ENCODE measurements at regions not wholly inside any gene's neighbourhood (a gene's known extent, or its start where the extent isn't known, plus 50 kb on each side); places are given as distances from the start of the nearest gene placed in this dataset.
"Not testable (repeated sequence)": the region's sequence is repeated elsewhere in the genome, so short reads cannot be mapped to it uniquely, and the experiment has no call there.

GRCh38 chr3:95210878-95211277, 1148.0 kb downstream of the NSUN3 start:
- H3K27ac ChIP-seq: no peak overlapping the region
- no peak for DNase-seq (ENCODE audit: low read depth, low spot score)

DNA sequence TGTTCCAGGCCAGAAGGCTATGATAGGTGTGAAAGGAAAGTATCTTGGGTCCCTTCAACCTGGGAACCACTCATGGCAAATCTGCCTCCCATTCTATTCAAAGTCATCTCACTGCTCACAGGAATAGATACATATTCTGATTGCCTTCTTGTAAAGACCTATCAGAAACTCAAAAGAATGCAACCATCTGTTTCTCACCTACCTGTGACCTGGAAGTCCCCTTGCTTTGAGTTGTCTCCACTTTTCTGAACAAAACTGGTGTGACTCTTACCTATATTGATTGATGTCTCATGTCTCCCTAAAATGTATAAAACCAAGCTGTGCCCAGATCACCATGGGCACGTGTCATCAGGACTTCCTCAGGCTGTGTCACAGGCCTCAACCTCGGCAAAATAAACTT, 1149.3 kb downstream of the NSUN3 start:
- no peak for DNase-seq (ENCODE audit: low read depth, low spot score)
- no peak overlapping the region for H3K27ac ChIP-seq

DNA sequence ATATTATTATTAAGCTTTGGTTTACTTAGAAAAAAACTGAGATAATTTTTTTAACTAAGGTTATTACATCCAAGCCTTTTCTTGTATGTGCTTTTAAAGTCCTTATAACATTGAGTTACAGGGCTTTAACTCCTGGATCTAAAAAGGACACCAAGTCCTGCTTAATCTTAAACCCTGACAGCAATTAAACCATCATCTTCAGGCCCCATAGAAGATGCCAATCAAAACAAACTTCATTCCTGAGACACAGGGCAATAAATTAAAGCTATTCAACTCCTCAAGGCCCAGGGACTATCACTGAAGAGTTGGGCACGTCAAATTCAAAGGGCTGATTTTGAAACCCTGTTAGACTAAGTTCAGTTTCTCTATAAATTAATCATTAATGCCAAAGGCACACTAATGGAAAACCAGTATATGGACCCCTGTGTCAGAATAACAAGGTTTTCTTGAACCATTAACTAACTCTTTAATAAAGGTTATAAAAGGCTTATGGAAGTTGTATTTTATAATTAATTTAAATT, 1152.6 kb downstream of the NSUN3 start:
- DNase-seq (ENCODE audit: low read depth, low spot score): no peak
- no peak overlapping the region for H3K27ac ChIP-seq

GRCh38 chr3:95217661-95218060, 1154.8 kb downstream of the NSUN3 start:
- no peak for DNase-seq (ENCODE audit: low read depth, low spot score)
- H3K27ac ChIP-seq: no peak overlapping the region

DNA sequence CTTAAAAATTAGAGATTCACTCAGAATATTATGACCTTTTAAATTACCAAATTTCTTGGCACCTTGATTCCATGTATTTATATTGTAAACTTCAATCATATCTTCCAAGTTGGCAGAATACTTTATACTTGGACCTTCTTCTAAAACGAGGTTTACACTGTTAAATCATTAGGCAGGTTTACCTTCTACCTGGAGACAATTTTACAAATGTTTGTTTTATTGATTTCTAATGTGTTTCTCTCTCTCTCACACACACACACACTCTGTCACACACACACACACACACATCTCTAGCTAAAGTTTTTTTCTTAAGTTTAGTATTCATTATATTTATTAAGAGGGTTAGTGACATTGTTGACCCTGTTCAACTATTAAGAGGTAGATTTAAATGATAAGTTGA, 1155.6 kb downstream of the NSUN3 start:
- H3K27ac ChIP-seq: no peak overlapping the region
- no peak for DNase-seq (ENCODE audit: low read depth, low spot score)

GRCh38 chr3:95226437-95226836, 1163.6 kb downstream of the NSUN3 start:
- H3K27ac ChIP-seq: no peak overlapping the region
- DNase-seq (ENCODE audit: low read depth, low spot score): no peak

DNA sequence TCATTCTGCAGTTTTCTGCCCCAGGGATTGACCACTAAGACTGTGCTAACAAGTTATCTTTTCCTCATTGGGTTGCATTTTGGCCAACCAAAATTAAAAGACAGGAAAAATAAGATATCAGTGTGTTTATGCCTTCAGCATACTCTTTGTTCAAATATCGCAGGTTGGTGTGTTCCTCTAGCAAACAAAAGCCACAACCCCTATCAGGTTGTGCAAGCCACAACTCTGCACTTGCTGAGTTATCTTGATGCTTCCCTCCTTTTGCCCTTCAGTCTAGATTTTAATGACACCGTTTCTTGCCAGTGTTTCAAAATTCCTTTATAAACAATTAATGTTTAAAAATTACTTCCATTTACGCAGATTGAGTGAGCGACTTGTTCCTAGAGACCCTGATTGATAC, 1164.2 kb downstream of the NSUN3 start:
- H3K27ac ChIP-seq: no peak overlapping the region
- no peak for DNase-seq (ENCODE audit: low read depth, low spot score)

DNA sequence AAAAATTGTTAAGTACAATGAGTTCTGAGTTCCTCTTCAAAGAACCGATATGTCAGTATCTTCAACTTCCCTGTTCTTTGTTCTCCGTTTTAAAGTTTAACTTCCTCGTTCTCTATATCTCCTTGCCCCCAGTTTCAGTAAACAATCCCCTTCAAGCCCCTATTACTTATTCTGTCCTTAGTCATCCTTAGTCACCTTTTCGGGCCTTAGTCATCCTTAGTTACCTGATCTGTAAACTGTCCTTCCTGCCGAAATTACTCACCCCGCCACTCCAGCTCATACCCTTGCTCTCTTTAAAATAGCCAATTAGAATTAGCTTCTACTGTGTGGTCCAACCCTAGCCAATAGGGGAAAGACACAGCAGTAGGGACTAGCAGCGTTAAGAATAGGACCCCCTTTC, 1165.6 kb downstream of the NSUN3 start:
- DNase-seq (ENCODE audit: low read depth, low spot score): no peak
- H3K27ac ChIP-seq: no peak overlapping the region

DNA sequence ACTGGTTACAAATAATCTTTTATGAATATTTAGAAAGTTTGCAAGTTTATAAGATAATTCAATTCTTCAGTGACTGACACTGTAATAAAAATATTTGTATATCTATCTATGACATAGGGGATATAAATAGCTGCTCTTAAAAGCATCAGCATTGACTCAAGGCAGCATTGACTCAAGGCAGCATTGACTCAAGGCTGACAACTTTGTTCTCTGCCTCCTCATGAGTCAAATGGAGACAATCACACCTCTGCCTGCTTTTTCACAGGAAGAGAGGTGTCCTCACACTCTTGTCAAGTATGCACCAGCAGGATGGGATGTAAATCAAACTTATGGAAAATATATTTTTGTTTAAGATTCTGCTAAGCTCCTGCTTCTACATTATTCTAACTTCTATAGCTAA, 1173.1 kb downstream of the NSUN3 start:
- no peak for DNase-seq (ENCODE audit: low read depth, low spot score)

GRCh38 chr3:95237783-95238182, 1174.9 kb downstream of the NSUN3 start:
- no peak overlapping the region for H3K27ac ChIP-seq
- DNase-seq (ENCODE audit: low read depth, low spot score): no peak

More for the DNA sequence above, 1173.1 kb downstream of the NSUN3 start:
- no peak overlapping the region for H3K27ac ChIP-seq

DNA sequence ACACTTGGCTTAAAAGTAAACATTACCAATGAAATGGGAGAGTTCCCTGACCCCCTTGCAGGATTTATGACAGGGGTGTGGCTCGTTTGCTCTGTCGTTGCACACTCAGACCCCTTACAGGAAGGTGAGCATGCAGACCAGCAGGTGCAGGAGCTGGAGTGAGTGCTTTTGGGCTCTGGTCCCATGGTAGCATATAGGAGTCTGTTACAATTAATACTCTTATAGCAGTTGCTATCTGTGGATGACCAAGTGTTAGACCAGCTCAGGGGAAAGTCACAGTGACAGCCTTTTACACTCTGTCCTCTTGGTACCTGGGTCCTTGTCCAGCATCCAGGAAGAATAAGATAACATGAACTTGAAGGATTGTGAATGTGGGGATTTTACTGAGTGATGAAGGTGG, 1177.5 kb downstream of the NSUN3 start:
- DNase-seq (ENCODE audit: low read depth, low spot score): no peak

GRCh38 chr3:95241256-95241655, 1178.4 kb downstream of the NSUN3 start:
- not testable (repeated sequence) for H3K27ac ChIP-seq

More for the DNA sequence above, 1177.5 kb downstream of the NSUN3 start:
- no peak overlapping the region for H3K27ac ChIP-seq

DNA sequence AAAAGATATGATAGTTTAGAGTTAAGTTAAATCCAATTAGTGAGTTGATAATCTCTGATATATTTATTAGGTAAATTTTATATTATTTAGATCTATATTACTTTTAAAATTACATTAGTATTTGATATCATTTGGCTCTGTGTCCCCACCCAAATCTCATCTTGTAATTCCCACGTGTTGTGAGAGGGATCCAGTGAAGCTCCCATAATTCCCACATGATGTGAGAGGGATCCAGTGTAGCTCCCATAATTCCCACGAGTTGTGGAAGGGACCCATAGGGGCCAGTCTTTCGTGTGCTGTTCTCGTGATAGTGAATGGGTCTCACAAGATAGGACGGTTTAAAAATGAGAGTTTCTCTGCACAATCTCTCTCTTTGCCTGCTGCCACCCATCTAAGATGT, 1183.6 kb downstream of the NSUN3 start:
- H3K27ac ChIP-seq: no peak overlapping the region
- no peak for DNase-seq (ENCODE audit: low read depth, low spot score)

More at GRCh38 chr3:95241256-95241655, 1178.4 kb downstream of the NSUN3 start:
- not testable (repeated sequence) for DNase-seq (ENCODE audit: low read depth, low spot score)

DNA sequence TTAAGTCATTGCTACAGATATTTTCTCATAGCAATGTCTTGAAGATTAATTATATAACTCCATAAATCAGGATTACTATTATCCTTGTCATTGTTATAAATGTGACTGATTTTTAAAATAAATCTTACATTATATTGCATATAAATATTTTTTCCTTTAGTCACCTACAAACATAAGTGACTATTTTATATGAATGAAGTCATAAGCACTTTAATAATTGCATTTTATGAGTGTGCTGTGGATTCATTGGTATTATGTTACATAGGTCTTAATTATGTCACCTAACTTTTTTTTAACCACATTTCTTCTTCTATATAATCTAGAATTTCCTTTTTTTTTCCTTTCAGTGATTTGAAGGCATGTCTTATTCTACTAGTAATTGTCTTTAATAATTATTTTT, 1191.2 kb downstream of the NSUN3 start:
- DNase-seq (ENCODE audit: low read depth, low spot score): no peak
- no peak overlapping the region for H3K27ac ChIP-seq

DNA sequence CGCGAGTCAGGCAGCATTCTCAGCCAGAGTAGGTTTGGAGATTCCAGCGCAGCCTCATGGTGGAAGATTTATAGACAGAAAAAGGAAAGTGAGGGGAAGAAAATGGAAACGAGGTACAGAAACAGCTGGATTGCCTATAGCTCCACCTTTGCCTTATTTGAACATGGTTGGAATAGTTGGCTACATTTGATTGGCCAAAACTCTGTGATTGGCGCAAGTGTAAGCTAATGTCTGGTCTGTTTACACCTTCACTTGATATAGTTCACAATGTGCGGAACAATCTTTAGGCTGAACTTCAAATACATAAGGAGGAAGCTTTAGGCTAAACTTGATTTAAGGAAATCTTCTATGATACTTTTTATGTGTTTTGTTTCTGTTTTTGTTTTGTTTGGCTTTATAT, 1191.9 kb downstream of the NSUN3 start:
- no peak overlapping the region for H3K27ac ChIP-seq
- no peak for DNase-seq (ENCODE audit: low read depth, low spot score)

GRCh38 chr3:95265129-95265528, 1202.3 kb downstream of the NSUN3 start:
- no peak overlapping the region for H3K27ac ChIP-seq

DNA sequence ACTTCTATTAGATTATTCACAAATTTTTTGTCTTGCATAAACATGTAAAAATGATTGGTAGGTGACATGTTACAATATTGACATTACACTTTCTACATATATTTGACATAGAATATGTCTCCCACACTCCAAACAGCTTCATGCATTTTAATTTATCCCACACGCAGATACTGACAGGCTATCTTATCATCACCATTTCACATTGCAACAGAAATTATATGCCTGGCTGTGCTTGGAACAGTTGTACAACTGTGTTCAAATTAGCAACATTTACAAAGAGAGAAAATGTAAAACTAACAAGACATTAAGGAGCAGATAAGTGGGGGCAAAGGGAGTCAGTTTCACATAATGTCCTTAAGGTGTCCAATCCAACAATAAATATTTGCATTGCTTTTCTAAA, 1208.5 kb downstream of the NSUN3 start:
- DNase-seq (ENCODE audit: low read depth, low spot score): no peak

More at GRCh38 chr3:95265129-95265528, 1202.3 kb downstream of the NSUN3 start:
- no peak for DNase-seq (ENCODE audit: low read depth, low spot score)

GRCh38 chr3:95272166-95272565, 1209.3 kb downstream of the NSUN3 start:
- no peak for DNase-seq (ENCODE audit: low read depth, low spot score)

More for the DNA sequence above, 1208.5 kb downstream of the NSUN3 start:
- no peak overlapping the region for H3K27ac ChIP-seq

GRCh38 chr3:95272781-95273180, 1209.9 kb downstream of the NSUN3 start:
- H3K27ac ChIP-seq: no peak overlapping the region
- no peak for DNase-seq (ENCODE audit: low read depth, low spot score)

More at GRCh38 chr3:95272166-95272565, 1209.3 kb downstream of the NSUN3 start:
- H3K27ac ChIP-seq: no peak overlapping the region

- no peak overlapping the region for H3K27ac ChIP-seq
- no peak for DNase-seq (ENCODE audit: low read depth, low spot score)
Observed at GRCh38 chr3:95277613-95278012, 1214.8 kb downstream of the NSUN3 start.

DNA sequence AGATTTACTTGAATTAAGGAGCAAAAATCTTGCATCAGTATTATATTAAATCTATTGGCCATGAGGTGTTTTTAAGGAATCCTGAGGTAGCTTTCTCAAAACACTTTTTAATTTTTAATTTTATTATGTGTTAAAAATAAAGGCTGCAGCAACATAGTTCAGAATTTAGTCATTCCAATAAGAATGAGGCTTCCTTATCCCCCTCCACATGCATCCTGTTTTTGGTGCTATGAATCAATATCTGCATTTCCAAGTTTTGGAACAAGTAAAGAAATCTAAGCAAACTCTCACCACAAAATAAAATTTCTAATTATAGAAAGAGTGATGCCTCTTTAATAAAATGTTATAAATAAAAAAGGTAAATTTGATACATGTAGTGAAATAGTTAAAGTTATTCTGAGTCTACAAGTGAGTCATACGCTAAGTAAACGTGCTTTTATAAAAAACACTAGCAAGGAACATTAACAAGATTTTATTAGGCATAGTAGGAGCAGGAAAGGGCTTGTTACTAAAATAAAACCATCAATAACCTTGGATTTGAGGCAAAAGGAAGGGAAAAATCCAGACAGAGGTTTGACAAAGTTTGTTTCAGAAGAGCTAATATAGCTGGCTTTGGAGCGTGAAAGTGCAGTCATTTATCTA, 1218.0 kb downstream of the NSUN3 start:
- no peak for DNase-seq (ENCODE audit: low read depth, low spot score)
- no peak overlapping the region for H3K27ac ChIP-seq

DNA sequence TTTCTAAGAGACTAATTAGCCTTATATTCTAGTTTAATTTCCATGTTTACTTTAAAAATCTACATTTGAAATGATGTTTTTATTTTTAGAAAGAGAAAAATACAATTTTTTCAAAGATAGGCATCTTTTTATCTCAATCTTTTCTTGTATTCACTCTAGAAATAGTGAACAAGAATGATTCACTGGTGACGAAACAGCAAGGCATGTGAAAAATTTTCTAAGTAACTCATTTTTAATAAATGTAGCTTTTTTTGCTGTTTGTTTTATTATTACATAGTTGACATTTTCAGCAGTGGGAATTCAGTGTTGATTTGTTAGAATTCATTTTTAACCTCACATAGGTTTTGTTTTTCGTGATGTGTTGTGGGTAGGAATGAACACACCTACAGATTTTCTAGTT, 1226.4 kb downstream of the NSUN3 start:
- no peak overlapping the region for H3K27ac ChIP-seq
- DNase-seq (ENCODE audit: low read depth, low spot score): no peak
